Upper lobe of left lung (tissue), 4 donors: ENCODE measurements at regions not wholly inside any gene's neighbourhood (a gene's known extent, or its start where the extent isn't known, plus 50 kb on each side); places are given as distances from the start of the nearest gene placed in this dataset.
"Not testable (repeated sequence)": the region's sequence is repeated elsewhere in the genome, so short reads cannot be mapped to it uniquely, and the experiment has no call there.

Experiments used
- CTCF ChIP-seq, 6 experiments: fragments of 450-650 bp in 4 of 6; fragments of 200-600 bp in 2 of 6; sonication (generic) in 2 of 6; IDR thresholded peaks; one replicate each; pipeline ENCODE4 v1.5.1; 2016 to 2019; ENCODE audit warnings: antibody characterized with exemption in 6 of 6
- POLR2A ChIP-seq, 4 donors: fragments of 450-650 bp; IDR thresholded peaks; one replicate each; pipeline ENCODE4 v1.5.1; 2016 to 2017; ENCODE audit warnings: antibody characterized with exemption in 4 of 4, mild to moderate bottlenecking in 2 of 4

GRCh38 chr11:97573771-97574170 is 1184.0 kb downstream of the JRKL start:
- TF ChIP-seq CTCF, POLR2A (IDR thresholded peaks at IDR 0.05): not testable (repeated sequence)
